AG10803 (cell line): ENCODE measurements at regions not wholly inside any gene's neighbourhood (a gene's known extent, or its start where the extent isn't known, plus 50 kb on each side); places are given as distances from the start of the nearest gene placed in this dataset.
A peak's percentile ranks its signal among the peaks of the same experiment; 100 is the strongest.

Experiments used
- DNase-seq: peaks from one replicate; pipeline ENCODE4 v3.0.0; 2010; ENCODE audit warnings: low read depth
- H3K4me3 ChIP-seq: 2 replicates; pipeline ENCODE4 v1.5.1; 2011; ENCODE audit warnings: mild to moderate bottlenecking, low read length, control low read depth
- CTCF ChIP-seq: conservative IDR thresholded peaks from 2 replicates; pipeline ENCODE4 v1.5.1; 2011; ENCODE audit warnings: mild to moderate bottlenecking, low read length, control low read depth, inconsistent platforms

- no peak for DNase-seq
- no peak for TF ChIP-seq CTCF
Measured at GRCh38 chr13:90253806-90254205, 1093.7 kb upstream of the MIR17HG start.

GRCh38 chr13:90254437-90254836 lies 1093.0 kb upstream of the MIR17HG start:
- DNase-seq: no peak
- no peak for TF ChIP-seq CTCF
- no peak overlapping the region for H3K4me3 ChIP-seq

More at GRCh38 chr13:90253806-90254205, 1093.7 kb upstream of the MIR17HG start:
- H3K4me3 ChIP-seq: no peak overlapping the region

GRCh38 chr13:90256746-90257145 lies 1090.7 kb upstream of the MIR17HG start:
- H3K4me3 ChIP-seq: no peak overlapping the region
- no peak for TF ChIP-seq CTCF
- no peak for DNase-seq

GRCh38 chr13:90258129-90258528 lies 1089.4 kb upstream of the MIR17HG start:
- no peak for DNase-seq
- no peak overlapping the region for H3K4me3 ChIP-seq
- TF ChIP-seq CTCF: no peak

GRCh38 chr13:90261343-90261742 lies 1086.1 kb upstream of the MIR17HG start:
- TF ChIP-seq CTCF: no peak
- DNase-seq: no peak
- no peak overlapping the region for H3K4me3 ChIP-seq

GRCh38 chr13:90270226-90270625 lies 1077.3 kb upstream of the MIR17HG start:
- no peak for TF ChIP-seq CTCF
- DNase-seq: peak; percentile 21

GRCh38 chr13:90272356-90272755 lies 1075.1 kb upstream of the MIR17HG start:
- no peak overlapping the region for H3K4me3 ChIP-seq
- TF ChIP-seq CTCF: no peak
- DNase-seq: peak; percentile 9

More at GRCh38 chr13:90270226-90270625, 1077.3 kb upstream of the MIR17HG start:
- no peak overlapping the region for H3K4me3 ChIP-seq
